ENCODE measurements at regions not wholly inside any gene's neighbourhood (a gene's known extent, or its start where the extent isn't known, plus 50 kb on each side); places are given as distances from the start of the nearest gene placed in this dataset.
"Not testable (repeated sequence)": the region's sequence is repeated elsewhere in the genome, so short reads cannot be mapped to it uniquely, and the experiment has no call there.

DNA sequence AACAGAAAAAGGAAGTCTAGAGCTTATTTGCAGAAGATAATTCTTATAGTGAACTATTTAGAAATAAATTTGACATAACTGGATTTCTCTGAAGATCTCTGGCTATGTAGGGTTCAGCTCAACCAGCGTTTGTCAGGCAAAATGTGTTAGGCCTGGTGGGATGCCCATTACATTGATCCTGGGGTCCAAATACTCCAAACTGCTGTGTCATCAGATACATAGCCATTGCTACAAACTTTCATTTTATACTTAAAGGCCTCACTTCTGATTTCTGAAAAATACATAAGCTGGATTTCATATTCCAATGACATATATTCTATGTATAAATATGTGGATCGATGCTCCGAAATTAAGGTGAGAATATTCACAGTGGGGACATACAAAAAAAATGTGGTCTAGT lies 1958.9 kb upstream of the TENM3 start:
- no peak overlapping the region for H3K4me3 ChIP-seq
- H3K9me3 ChIP-seq: no peaks in the 10 kb centered on the region
- H3K36me3 ChIP-seq: no peaks in the 10 kb centered on the region
- H3K27me3 ChIP-seq: no peaks in the 10 kb centered on the region; the same call in 1 of the 2 replicates
- DNase-seq: no peak

GRCh38 chr4:180285796-180286195 lies 1957.4 kb upstream of the TENM3 start:
- H3K4me3 ChIP-seq: no peak overlapping the region
- no peaks in the 10 kb centered on the region for H3K36me3 ChIP-seq
- no peaks in the 10 kb centered on the region for H3K27me3 ChIP-seq
- DNase-seq: no peak
- H3K9me3 ChIP-seq: no peaks in the 10 kb centered on the region

DNA sequence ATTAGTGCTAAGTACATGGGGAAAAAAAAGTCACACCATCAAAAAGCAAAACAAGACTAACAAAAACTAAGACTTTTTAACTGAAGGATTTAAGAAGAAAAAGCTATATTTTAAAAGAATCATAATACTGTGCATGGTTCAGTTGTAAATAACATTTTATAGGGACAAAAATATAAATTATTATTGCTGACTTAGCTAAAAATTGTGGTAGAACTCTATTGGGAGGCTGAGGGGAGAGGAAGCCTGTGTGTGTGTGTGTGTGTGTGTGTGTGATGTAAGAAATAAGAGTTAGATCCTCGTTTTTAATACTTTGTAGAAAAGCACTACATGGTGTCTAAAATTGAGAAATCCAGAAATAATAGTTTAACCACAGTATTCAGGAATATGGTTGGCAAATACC lies 1950.9 kb upstream of the TENM3 start:
- Histone ChIP-seq H3K9me3 (no peaks in the 10 kb centered on the region), H3K27me3 (no peaks in the 10 kb centered on the region), H3K4me3 (no peak overlapping the region), H3K36me3 (no peaks in the 10 kb centered on the region)
- DNase-seq: no peak

DNA sequence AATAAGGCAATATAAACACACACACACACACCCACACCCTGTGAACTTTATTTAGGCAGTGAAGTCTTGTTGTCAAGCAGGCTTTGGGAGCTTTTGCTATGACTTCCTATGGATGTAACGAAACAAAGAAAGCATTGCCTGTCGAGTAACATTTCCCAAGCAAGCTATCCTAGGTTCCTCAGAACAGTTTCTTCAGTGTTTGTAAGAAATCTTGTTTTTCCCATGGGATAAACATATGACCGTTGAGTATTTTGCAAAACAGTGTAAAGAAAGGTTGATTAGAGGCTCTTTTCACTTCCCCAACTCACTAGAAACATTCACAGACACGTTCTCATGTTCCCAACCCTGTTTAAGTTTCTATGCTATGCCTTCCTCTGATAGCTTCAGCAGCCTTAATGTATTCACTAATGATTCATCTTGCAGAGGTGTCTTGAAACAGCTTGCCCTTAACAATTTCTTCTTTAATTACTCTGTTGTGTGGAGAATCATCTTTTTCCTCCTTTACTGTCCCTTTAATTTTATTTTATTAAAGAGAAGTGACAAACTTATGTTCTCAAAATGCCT lies 1947.1 kb upstream of the TENM3 start:
- Histone ChIP-seq H3K9me3 (no peaks in the 10 kb centered on the region), H3K27me3 (no peaks in the 10 kb centered on the region), H3K4me3 (no peak overlapping the region), H3K36me3 (no peaks in the 10 kb centered on the region)
- DNase-seq: no peak

- DNase-seq: no peak
Measured at GRCh38 chr4:180304321-180304720, 1938.9 kb upstream of the TENM3 start.

DNA sequence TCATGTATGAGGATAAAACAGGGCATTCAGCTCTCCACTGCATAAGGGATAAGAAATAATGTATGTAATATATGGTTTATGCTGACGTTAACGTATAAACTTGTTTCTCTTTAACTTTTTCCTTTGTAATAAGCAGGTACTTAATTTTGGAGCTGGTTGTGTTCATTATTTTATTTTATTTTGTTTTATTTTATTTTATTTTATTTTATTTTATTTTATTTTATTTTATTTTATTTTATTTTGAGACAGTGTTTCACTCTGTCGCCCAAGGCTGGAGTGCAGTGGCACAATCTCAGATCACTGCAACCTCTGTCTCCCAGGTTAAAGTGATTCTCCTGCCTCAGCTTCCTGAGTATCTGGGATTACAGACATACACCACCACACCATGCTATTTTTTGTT lies 1932.6 kb upstream of the TENM3 start:
- Histone ChIP-seq H3K27me3 (no peaks in the 10 kb centered on the region), H3K36me3 (no peaks in the 10 kb centered on the region), H3K4me3 (no peak overlapping the region), H3K9me3 (no peaks in the 10 kb centered on the region)
- no peak for DNase-seq

More at GRCh38 chr4:180304321-180304720, 1938.9 kb upstream of the TENM3 start:
- no peaks in the 10 kb centered on the region for H3K9me3 ChIP-seq
- no peaks in the 10 kb centered on the region for H3K27me3 ChIP-seq
- no peaks in the 10 kb centered on the region for H3K36me3 ChIP-seq
- no peak overlapping the region for H3K4me3 ChIP-seq

DNA sequence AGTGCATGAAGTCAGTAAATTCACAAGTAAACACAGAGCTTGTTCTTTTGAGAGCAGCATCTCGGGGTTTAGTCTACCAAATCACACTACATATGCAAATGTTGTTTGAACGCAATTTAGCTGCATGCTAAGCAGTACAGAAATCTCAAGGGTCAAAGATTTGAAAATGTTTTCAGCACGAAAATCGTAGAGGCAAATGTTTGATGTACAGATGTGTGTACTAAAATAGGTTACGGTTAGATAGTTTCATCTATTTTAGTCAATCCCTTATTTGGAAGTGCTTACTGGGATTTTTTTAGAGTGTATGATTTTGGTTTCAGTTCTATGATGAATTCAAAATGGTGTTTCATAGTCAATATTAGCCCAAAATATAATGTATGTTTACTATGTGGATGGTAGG lies 1928.2 kb upstream of the TENM3 start:
- Histone ChIP-seq H3K36me3 (no peaks in the 10 kb centered on the region), H3K4me3 (no peak overlapping the region), H3K9me3 (no peaks in the 10 kb centered on the region), H3K27me3 (no peaks in the 10 kb centered on the region)
- no peak for DNase-seq

DNA sequence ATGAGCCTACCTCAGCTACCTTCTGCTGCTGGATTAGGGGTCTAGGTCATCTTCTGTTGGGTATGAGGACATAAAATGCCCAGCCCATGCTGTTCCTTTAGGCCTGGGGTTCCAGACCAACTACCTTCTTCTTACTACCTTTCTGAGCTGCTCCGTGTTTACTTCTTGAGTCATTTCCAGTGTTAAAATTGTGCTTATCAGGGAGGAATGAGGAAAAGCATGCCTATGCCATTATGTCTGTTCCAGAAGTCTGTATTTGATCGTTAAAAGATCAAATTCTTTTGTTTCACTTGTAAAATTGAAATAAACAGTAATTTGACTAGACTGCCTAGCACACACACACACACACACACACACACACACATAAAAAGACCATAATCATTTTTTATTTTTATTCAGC lies 1912.7 kb upstream of the TENM3 start:
- no peaks in the 10 kb centered on the region for H3K36me3 ChIP-seq
- H3K9me3 ChIP-seq: no peaks in the 10 kb centered on the region
- H3K27me3 ChIP-seq: no peaks in the 10 kb centered on the region
- no peak for DNase-seq
- no peak overlapping the region for H3K4me3 ChIP-seq

- DNase-seq: no peak
- Histone ChIP-seq H3K36me3 (no peaks in the 10 kb centered on the region), H3K9me3 (no peaks in the 10 kb centered on the region), H3K4me3 (no peak overlapping the region), H3K27me3 (no peaks in the 10 kb centered on the region)
Measured at GRCh38 chr4:180333162-180333561, 1910.0 kb upstream of the TENM3 start.

- no peak for DNase-seq
- no peak overlapping the region for H3K4me3 ChIP-seq
- H3K9me3 ChIP-seq: no peaks in the 10 kb centered on the region
- no peaks in the 10 kb centered on the region for H3K36me3 ChIP-seq
- no peaks in the 10 kb centered on the region for H3K27me3 ChIP-seq
Measured at GRCh38 chr4:180335566-180335965, 1907.6 kb upstream of the TENM3 start.

GRCh38 chr4:180336494-180337090 lies 1906.6 kb upstream of the TENM3 start:
- Histone ChIP-seq H3K9me3 (no peaks in the 10 kb centered on the region), H3K27me3 (no peaks in the 10 kb centered on the region), H3K4me3 (no peak overlapping the region), H3K36me3 (no peaks in the 10 kb centered on the region)
- no peak for DNase-seq

DNA sequence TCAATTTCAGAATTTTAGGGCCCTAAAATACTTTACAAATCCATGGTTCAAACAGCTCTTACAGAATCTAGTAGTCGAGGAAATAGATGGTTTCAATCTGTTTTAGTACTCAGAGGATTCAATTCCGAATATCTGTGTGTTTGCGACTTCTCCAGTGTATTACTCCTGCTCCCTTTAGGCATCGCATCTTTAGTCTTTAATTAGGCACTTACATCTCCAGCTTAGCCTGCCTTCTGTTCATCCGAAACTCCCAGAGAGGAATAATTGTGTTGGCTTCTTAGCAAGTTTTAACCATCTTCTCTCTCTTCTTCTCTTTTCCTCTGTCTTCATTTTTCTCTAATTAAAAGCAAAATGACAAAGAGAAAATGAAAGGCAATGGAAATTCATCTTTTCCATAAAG lies 1901.3 kb upstream of the TENM3 start:
- H3K4me3 ChIP-seq: no peak overlapping the region
- H3K9me3 ChIP-seq: no peaks in the 10 kb centered on the region
- DNase-seq: no peak
- H3K27me3 ChIP-seq: no peaks in the 10 kb centered on the region
- H3K36me3 ChIP-seq: no peaks in the 10 kb centered on the region

DNA sequence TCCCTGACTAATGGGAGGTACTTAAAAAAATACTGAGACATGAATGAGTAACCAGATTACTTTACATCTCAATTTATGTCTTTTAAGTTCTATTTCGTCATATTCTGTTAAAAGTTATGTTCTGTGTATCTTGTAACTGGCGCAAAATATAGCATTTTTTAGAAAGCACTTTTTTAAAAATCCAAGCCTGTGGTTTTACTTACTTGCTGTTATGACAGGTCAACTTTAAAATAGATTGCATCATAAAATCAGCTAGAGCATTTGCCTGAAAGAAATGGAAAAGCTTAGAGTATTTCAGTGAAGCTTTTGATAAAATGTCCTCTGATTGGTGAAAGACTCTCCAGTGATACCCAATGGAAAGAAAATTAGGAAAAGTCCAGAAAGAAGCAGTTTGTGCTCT lies 1892.3 kb upstream of the TENM3 start:
- H3K27me3 ChIP-seq: no peaks in the 10 kb centered on the region
- DNase-seq: no peak
- no peak overlapping the region for H3K4me3 ChIP-seq
- H3K9me3 ChIP-seq: no peaks in the 10 kb centered on the region
- no peaks in the 10 kb centered on the region for H3K36me3 ChIP-seq

GRCh38 chr4:180356766-180357165 lies 1886.4 kb upstream of the TENM3 start:
- DNase-seq: no peak
- Histone ChIP-seq H3K9me3 (no peaks in the 10 kb centered on the region), H3K27me3 (no peaks in the 10 kb centered on the region), H3K4me3 (no peak overlapping the region), H3K36me3 (no peaks in the 10 kb centered on the region)

- H3K9me3 ChIP-seq, H3K27me3 ChIP-seq, DNase-seq, H3K36me3 ChIP-seq, H3K4me3 ChIP-seq: not testable (repeated sequence)
Measured at GRCh38 chr4:180360113-180360512, 1883.1 kb upstream of the TENM3 start.

DNA sequence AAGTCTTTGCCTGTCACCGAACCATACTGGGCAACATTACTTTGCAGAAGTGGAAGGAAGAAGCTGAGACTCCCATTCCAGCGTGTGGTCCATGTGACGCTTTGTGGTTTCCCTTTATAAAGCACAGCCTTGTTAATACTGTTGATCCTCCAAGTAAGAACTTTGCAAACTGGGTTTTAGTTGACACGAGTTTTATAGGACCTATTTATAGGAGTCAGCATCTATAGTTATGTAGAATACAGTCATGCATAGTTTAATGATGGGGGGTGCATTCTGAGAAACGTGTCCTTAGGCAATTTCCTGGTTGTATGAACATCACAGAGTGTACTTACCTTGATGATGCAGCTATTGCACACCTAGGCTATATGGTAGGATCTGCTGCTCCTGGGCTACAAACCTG lies 1879.4 kb upstream of the TENM3 start:
- Histone ChIP-seq H3K36me3 (no peaks in the 10 kb centered on the region), H3K9me3 (no peaks in the 10 kb centered on the region), H3K4me3 (no peak overlapping the region), H3K27me3 (no peaks in the 10 kb centered on the region)
- DNase-seq: no peak

- no peaks in the 10 kb centered on the region for H3K9me3 ChIP-seq
- no peaks in the 10 kb centered on the region for H3K27me3 ChIP-seq
- no peaks in the 10 kb centered on the region for H3K36me3 ChIP-seq
- H3K4me3 ChIP-seq: no peak overlapping the region
- no peak for DNase-seq
Measured at GRCh38 chr4:180372691-180373090, 1870.5 kb upstream of the TENM3 start.

DNA sequence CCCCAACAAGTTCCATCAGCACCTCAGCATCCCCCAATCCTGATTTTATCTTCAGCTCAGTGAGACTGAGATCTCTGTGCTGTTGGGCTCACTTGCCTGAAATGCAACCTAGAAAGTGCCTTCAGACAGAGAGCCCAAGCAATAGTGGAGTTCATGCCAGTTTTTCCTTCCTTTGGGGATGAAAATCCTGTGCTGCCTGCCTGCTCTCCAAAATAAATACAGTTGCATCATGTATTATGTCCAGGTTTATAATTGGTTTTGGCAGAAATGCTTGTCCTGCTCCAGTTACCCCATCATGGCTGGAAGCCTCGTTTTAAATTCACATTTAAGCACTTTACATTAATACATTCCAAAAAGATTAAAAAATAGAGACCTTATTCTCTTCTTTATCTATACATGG lies 1865.5 kb upstream of the TENM3 start:
- peak; percentile 1 for DNase-seq
- H3K9me3 ChIP-seq: no peaks in the 10 kb centered on the region
- no peak overlapping the region for H3K4me3 ChIP-seq
- H3K27me3 ChIP-seq: no peaks in the 10 kb centered on the region
- no peaks in the 10 kb centered on the region for H3K36me3 ChIP-seq

DNA sequence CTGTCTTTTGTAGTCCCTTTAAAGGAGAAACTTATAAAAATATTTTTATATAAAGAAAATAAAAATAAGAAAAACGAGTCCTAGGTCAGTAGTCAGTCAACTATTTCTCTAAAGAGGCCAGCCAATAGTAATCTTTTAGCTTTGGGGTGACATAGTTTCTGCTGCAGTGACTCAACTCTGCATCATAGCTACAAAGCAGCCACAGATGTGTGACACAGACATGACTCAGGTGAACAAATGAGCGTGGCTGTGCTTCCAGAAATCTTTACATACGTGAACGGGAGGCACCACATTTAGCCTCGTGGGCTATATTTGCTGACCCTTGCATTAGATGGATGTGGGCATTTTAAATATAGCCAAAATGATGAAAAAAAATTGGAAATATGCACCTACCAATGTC lies 1862.5 kb upstream of the TENM3 start:
- Histone ChIP-seq H3K4me3 (no peak overlapping the region), H3K27me3 (no peaks in the 10 kb centered on the region), H3K9me3 (no peaks in the 10 kb centered on the region), H3K36me3 (no peaks in the 10 kb centered on the region)
- peak; percentile 45 for DNase-seq

Data from MG63 (cell line).